ENCODE measurements at regions not wholly inside any gene's neighbourhood (a gene's known extent, or its start where the extent isn't known, plus 50 kb on each side); places are given as distances from the start of the nearest gene placed in this dataset.

DNA sequence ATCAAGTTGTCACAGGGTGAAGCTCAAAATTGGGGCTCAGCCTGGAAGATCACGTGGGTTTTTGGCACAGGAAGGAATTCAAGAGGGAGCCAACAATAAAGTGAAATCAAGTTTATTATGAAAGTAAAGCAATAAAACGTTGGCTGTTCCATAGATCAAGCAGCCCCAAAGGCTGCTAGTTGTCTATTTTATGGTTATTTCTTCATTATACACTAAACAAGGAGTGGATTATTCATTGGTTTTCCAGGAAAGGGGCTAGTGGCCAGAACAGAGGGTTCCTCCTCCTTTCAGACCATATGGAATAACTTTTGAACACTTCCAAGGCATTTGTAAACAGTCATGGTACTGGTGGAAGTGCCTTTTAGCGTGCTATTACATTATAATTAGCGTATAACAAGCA lies 723.5 kb upstream of the ADAMTS5 start:
- Histone ChIP-seq H3K27me3 (no peaks in the 10 kb centered on the region), H3K27ac (no peak overlapping the region), H3K9me3 (replicated peaks) (peaks cover 28% of the 10 kb centered on the region)

GRCh38 chr21:27688773-27689172 lies 721.9 kb upstream of the ADAMTS5 start:
- Histone ChIP-seq H3K27ac (no peak overlapping the region), H3K9me3 (replicated peaks) (peaks cover 28% of the 10 kb centered on the region), H3K4me1 (no peaks in the 10 kb centered on the region), H3K4me3 (no peak overlapping the region), H3K36me3 (no peaks in the 10 kb centered on the region; the same call in 1 of the 2 replicates), H3K27me3 (no peaks in the 10 kb centered on the region)
- DNase-seq, result no peak

More for the DNA sequence above, 723.5 kb upstream of the ADAMTS5 start:
- H3K36me3 ChIP-seq, result no peaks in the 10 kb centered on the region; the same call in 1 of the 2 replicates
- DNase-seq, result no peak
- no peak overlapping the region for H3K4me3 ChIP-seq
- H3K4me1 ChIP-seq, result no peaks in the 10 kb centered on the region

- Histone ChIP-seq H3K9me3 (replicated peaks) (peaks cover 12% of the 10 kb centered on the region), H3K4me3 (no peak overlapping the region)
- no peak for DNase-seq
Measured at GRCh38 chr21:27683292-27683691, 716.4 kb upstream of the ADAMTS5 start.

DNA sequence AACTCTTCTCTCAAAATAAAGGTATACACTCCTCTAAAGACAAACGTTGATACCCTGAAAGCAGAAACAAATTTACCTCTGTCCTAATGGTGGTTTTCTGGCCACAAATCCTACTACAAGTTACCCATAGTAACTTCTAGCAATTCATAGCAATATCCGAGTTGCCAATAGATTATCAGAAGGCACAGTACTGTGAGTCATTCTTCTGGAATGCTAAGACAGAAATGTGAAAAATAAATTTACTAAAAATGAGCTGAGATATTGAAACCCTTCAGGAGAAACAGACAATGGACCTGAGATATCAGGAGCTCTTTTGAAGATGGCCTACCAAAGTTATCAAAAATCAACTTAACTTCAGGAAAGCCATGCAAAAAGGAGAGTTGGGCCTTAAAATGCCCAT lies 715.0 kb upstream of the ADAMTS5 start:
- Histone ChIP-seq H3K36me3 (no peaks in the 10 kb centered on the region; the same call in 1 of the 2 replicates), H3K27ac (no peak overlapping the region), H3K4me3 (no peak overlapping the region), H3K27me3 (no peaks in the 10 kb centered on the region), H3K4me1 (0 out of 2 replicates have a peak, but pooled peaks cover 2% of the 10 kb centered on the region), H3K9me3 (replicated peaks) (peaks cover 9% of the 10 kb centered on the region)
- DNase-seq, result no peak

More at GRCh38 chr21:27683292-27683691, 716.4 kb upstream of the ADAMTS5 start:
- no peaks in the 10 kb centered on the region; the same call in 1 of the 2 replicates for H3K36me3 ChIP-seq
- H3K27ac ChIP-seq, result no peak overlapping the region
- no peaks in the 10 kb centered on the region for H3K27me3 ChIP-seq
- 0 out of 2 replicates have a peak, but pooled peaks cover 2% of the 10 kb centered on the region for H3K4me1 ChIP-seq

DNA sequence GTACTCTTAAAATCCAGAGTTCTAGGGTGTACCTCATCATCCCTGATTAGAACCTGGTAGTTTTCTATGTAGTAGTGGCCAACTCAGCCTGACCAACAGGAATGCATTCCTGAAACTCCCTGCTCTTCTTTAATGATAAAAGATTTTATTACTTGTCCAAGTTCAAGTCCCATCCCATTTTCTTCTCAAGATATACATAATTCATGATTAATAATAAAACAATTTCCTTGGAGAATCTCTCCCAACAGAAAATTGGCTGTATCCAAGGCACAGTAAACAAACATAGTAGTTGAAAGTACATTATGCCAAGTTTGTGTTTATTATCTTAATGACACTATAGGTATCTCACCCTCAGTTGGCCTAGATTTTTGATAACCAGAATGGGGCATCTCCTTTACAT lies 714.1 kb upstream of the ADAMTS5 start:
- no peaks in the 10 kb centered on the region for H3K36me3 ChIP-seq
- H3K27ac ChIP-seq, result no peak overlapping the region
- no peak overlapping the region for H3K4me3 ChIP-seq
- 0 out of 2 replicates have a peak, but pooled peaks cover 2% of the 10 kb centered on the region for H3K4me1 ChIP-seq
- H3K27me3 ChIP-seq, result no peaks in the 10 kb centered on the region
- peaks cover 2% of the 10 kb centered on the region; the same call in 1 of the 2 replicates for H3K9me3 ChIP-seq (replicated peaks)
- DNase-seq, result no peak

- H3K9me3 ChIP-seq (replicated peaks), result peaks cover 2% of the 10 kb centered on the region; the same call in 1 of the 2 replicates
- H3K4me1 ChIP-seq, result 0 out of 2 replicates have a peak, but pooled peaks cover 2% of the 10 kb centered on the region
- no peak for DNase-seq
- H3K27me3 ChIP-seq, result no peaks in the 10 kb centered on the region
- no peak overlapping the region for H3K27ac ChIP-seq
- H3K4me3 ChIP-seq, result no peak overlapping the region
- H3K36me3 ChIP-seq, result no peaks in the 10 kb centered on the region
Measured at GRCh38 chr21:27680181-27680580, 713.3 kb upstream of the ADAMTS5 start.

- peaks cover 2% of the 10 kb centered on the region; the same call in 1 of the 2 replicates for H3K9me3 ChIP-seq (replicated peaks)
- no peaks in the 10 kb centered on the region for H3K27me3 ChIP-seq
- no peak for DNase-seq
- H3K4me3 ChIP-seq, result no peak overlapping the region
- no peaks in the 10 kb centered on the region for H3K36me3 ChIP-seq
- H3K4me1 ChIP-seq, result 0 out of 2 replicates have a peak, but pooled peaks cover 2% of the 10 kb centered on the region
- no peak overlapping the region for H3K27ac ChIP-seq
Measured at GRCh38 chr21:27678511-27678910, 711.6 kb upstream of the ADAMTS5 start.

DNA sequence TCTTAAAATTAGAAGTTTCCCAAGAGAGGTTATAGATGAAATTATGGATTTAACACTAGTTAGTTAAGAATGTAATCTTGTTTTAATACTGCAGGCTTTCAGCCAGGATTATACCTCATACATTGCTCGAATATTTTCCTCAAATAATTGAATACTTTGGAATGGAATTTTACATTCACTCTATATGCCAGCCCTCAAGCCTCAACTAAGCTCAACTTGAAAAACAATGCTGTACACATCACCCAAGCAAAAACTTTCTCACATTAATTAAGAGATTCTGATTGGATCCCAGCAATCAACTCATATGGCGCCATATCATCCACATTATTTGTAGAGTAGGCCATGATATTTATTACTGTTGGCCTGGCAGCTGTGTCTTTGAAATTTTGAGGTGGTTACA lies 710.7 kb upstream of the ADAMTS5 start:
- DNase-seq, result no peak
- no peak overlapping the region for H3K4me3 ChIP-seq
- H3K27ac ChIP-seq, result no peak overlapping the region
- no peaks in the 10 kb centered on the region for H3K27me3 ChIP-seq
- H3K36me3 ChIP-seq, result no peaks in the 10 kb centered on the region
- H3K9me3 ChIP-seq (replicated peaks), result peaks cover 2% of the 10 kb centered on the region; the same call in 1 of the 2 replicates
- H3K4me1 ChIP-seq, result 0 out of 2 replicates have a peak, but pooled peaks cover 2% of the 10 kb centered on the region

GRCh38 chr21:27675306-27675705 lies 708.4 kb upstream of the ADAMTS5 start:
- H3K27ac ChIP-seq, result no peak overlapping the region
- no peaks in the 10 kb centered on the region for H3K9me3 ChIP-seq (replicated peaks)
- H3K27me3 ChIP-seq, result no peaks in the 10 kb centered on the region
- no peaks in the 10 kb centered on the region for H3K4me1 ChIP-seq
- H3K36me3 ChIP-seq, result no peaks in the 10 kb centered on the region
- no peak for DNase-seq
- no peak overlapping the region for H3K4me3 ChIP-seq

- DNase-seq, result no peak
Measured at GRCh38 chr21:27674041-27674615, 707.2 kb upstream of the ADAMTS5 start.

DNA sequence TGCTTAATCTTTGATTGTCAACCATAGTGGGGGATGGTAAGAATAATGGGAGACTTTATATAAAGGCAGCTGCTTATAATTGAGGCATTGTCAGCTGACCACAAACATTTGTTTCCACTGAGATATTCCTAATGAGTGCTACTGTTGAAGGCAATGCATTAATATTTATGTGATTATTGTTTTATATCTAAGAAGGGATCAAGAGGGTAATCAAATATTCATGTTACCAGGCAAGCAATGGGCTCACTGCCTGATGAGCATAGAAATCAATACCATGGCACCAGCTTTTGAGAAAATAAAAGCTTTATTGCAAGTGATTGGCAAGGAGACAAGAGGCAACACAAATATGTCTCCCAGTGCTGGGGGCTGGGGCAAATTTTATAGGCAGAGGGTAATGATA lies 706.7 kb upstream of the ADAMTS5 start:
- H3K27me3 ChIP-seq, result no peaks in the 10 kb centered on the region
- no peak overlapping the region for H3K27ac ChIP-seq
- H3K4me3 ChIP-seq, result no peak overlapping the region
- no peaks in the 10 kb centered on the region for H3K36me3 ChIP-seq
- no peak for DNase-seq
- H3K4me1 ChIP-seq, result no peaks in the 10 kb centered on the region
- H3K9me3 ChIP-seq (replicated peaks), result no peaks in the 10 kb centered on the region

More at GRCh38 chr21:27674041-27674615, 707.2 kb upstream of the ADAMTS5 start:
- no peaks in the 10 kb centered on the region for H3K9me3 ChIP-seq (replicated peaks)
- no peaks in the 10 kb centered on the region for H3K36me3 ChIP-seq
- H3K27ac ChIP-seq, result no peak overlapping the region
- H3K27me3 ChIP-seq, result no peaks in the 10 kb centered on the region
- H3K4me1 ChIP-seq, result no peaks in the 10 kb centered on the region
- H3K4me3 ChIP-seq, result no peak overlapping the region

GRCh38 chr21:27671207-27671606 lies 704.3 kb upstream of the ADAMTS5 start:
- no peak overlapping the region for H3K27ac ChIP-seq

DNA sequence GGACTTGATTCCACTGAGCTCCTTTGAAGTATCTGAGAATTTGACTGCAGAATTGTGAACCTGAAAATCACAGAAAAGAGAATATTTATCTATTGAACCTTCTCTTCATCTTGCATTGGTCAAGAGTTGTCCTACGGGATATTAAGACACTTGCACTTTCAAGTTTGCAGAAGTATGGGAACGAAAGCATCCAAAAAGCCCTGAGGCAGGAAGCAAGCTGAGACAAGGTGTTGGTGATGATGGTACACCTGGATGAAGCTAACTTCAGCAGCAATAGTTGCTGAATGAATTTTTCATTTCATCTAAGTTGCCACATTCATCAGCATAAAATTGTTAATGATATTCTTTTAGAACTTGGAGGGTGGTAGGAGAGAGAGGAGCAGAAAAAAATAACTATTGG lies 686.6 kb upstream of the ADAMTS5 start:
- DNase-seq, result no peak
- no peaks in the 10 kb centered on the region for H3K36me3 ChIP-seq
- H3K27ac ChIP-seq, result no peak overlapping the region
- peaks cover 3% of the 10 kb centered on the region; the same call in 1 of the 2 replicates for H3K4me1 ChIP-seq
- no peak overlapping the region for H3K4me3 ChIP-seq
- H3K9me3 ChIP-seq (replicated peaks), result no peaks in the 10 kb centered on the region; the same call in 1 of the 2 replicates
- no peaks in the 10 kb centered on the region for H3K27me3 ChIP-seq

More at GRCh38 chr21:27671207-27671606, 704.3 kb upstream of the ADAMTS5 start:
- no peak overlapping the region for H3K4me3 ChIP-seq
- no peaks in the 10 kb centered on the region for H3K4me1 ChIP-seq
- DNase-seq, result no peak
- H3K27me3 ChIP-seq, result no peaks in the 10 kb centered on the region
- H3K36me3 ChIP-seq, result no peaks in the 10 kb centered on the region
- no peaks in the 10 kb centered on the region for H3K9me3 ChIP-seq (replicated peaks)

- Histone ChIP-seq H3K27ac (no peak overlapping the region), H3K36me3 (no peaks in the 10 kb centered on the region)
- DNase-seq, result no peak
Measured at GRCh38 chr21:27649762-27650161, 682.9 kb upstream of the ADAMTS5 start.

GRCh38 chr21:27649323-27649722 lies 682.4 kb upstream of the ADAMTS5 start:
- Histone ChIP-seq H3K9me3 (replicated peaks) (no peaks in the 10 kb centered on the region), H3K27me3 (no peaks in the 10 kb centered on the region), H3K36me3 (no peaks in the 10 kb centered on the region), H3K4me3 (no peak overlapping the region), H3K27ac (no peak overlapping the region), H3K4me1 (peaks cover 3% of the 10 kb centered on the region; the same call in 1 of the 2 replicates)
- DNase-seq, result no peak

More at GRCh38 chr21:27649762-27650161, 682.9 kb upstream of the ADAMTS5 start:
- H3K27me3 ChIP-seq, result no peaks in the 10 kb centered on the region
- peaks cover 3% of the 10 kb centered on the region; the same call in 1 of the 2 replicates for H3K4me1 ChIP-seq
- H3K9me3 ChIP-seq (replicated peaks), result no peaks in the 10 kb centered on the region
- no peak overlapping the region for H3K4me3 ChIP-seq
